HUES64 (cell line): ENCODE measurements at regions not wholly inside any gene's neighbourhood (a gene's known extent, or its start where the extent isn't known, plus 50 kb on each side); places are given as distances from the start of the nearest gene placed in this dataset.

Experiments used
- H3K27ac ChIP-seq: 2 replicates; pipeline ENCODE4 v1.7.0; 2013; ENCODE audit warnings: low read depth, low read length, inconsistent platforms
- H3K27me3 ChIP-seq: 2 replicates; pipeline ENCODE4 v1.6.1; 2013; ENCODE audit warnings: mild to moderate bottlenecking, low read length; ENCODE audit not compliant: insufficient read depth
- H3K36me3 ChIP-seq: 2 replicates; pipeline ENCODE4 v1.6.1; 2013; ENCODE audit warnings: mild to moderate bottlenecking, low read length; ENCODE audit not compliant: insufficient read depth
- H3K4me1 ChIP-seq: 2 replicates; pipeline ENCODE4 v1.6.1; 2013; ENCODE audit warnings: mild to moderate bottlenecking, low read length, moderate library complexity; ENCODE audit not compliant: insufficient read depth
- H3K4me3 ChIP-seq: 2 replicates; pipeline ENCODE4 v1.5.1; 2013; ENCODE audit warnings: mild to moderate bottlenecking, low read length, moderate library complexity
- H3K9ac ChIP-seq: 2 replicates; pipeline ENCODE4 v1.6.1; 2013; ENCODE audit warnings: mild to moderate bottlenecking, low read depth, low read length
- H3K9me3 ChIP-seq: 2 replicates; pipeline ENCODE4 v1.6.1; 2013; ENCODE audit warnings: low read depth, low read length; ENCODE audit not compliant: insufficient read depth
- WGBS: fragments of 150-250, 120-280 bp; methylation state at CpG from one replicate; pipeline ENCODE4 v1.1.7; 2013; ENCODE audit warnings: missing lambda C conversion rate; 5-methylcytosine and 5-hydroxymethylcytosine counted together

DNA sequence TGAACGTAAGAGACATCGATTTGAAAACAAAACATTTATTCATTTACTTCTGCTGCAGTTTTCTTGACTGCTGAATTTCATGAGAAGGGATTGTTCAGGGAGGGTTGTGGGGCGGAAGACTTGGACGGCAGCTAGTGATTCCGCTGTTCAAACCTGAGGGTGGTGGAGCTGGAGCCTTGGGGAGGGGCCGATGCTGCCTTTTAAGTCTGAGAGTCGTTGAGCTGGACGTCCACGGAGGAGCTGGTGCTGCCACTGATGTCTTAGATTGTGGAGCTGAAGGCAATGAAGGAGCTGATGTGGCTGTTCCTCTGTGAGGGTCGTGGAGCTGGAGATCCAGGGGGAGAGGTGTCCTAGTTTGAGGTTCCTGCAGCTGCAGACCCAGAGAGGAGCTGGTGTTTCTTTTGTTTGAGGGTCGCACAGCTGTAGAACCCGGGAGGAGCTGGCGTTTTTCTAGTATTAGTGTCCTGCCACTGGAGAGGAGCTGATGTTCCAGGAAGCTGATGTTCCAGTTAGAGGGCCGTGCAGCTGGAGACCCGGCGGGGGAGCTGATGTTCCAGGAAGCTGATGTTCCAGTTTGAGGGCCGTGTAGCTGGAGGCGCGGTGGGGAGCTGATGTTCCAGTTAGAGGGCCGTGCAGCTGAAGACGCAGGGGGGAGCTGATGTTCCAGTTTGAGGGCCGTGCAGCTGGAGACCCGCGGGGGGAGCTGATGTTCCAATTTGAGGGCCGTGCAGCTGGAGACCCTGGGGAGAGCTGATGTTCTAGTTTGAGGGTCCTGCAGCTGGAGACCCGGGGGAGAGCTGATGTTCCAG, 150.9 kb downstream of the RTP5 start:
- 75% methylated on average over 26 of the region's 26 CpGs for WGBS

DNA sequence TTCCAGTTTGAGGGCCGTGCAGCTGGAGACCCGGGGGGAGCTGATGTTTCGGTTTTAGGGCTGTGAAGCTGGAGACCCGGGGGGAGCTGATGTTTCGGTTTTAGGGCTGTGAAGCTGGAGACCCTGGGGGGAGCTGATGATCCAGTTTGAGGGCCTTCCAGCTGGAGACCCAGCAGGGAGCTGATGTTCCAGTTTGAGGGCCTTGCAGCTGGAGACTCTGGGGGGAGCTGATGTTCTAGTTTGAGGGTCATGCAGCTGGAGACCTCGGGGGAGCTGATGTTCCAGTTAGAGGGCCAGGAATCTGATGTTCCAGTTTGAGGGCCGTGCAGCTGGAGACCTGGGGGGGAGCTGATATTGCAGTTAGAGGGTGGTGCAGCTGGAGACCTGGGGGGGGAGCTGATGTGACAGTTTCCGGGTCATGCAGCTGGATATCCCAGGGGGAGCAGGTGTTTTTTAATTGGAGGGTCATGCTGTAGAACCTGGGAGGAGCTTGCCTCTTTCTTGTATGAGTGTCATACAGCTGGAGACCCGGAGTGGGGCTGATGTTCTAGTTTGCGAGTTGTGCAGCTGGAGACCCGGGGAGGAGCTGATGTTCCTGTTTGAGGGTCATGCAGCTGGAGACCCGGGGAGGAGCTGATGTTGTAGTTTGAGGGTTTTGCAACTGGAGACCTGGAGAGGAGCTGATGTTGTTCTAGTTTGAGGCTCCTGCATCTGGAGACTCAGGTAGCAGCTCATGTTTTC, 153.2 kb downstream of the RTP5 start:
- H3K27ac ChIP-seq = no peak overlapping the region
- H3K9ac ChIP-seq = no peak overlapping the region
- H3K36me3 ChIP-seq = no peaks in the 10 kb centered on the region
- 91% methylated on average over 12 of the region's 12 CpGs for WGBS
- H3K4me3 ChIP-seq = no peak overlapping the region
- H3K4me1 ChIP-seq = no peaks in the 10 kb centered on the region
- H3K9me3 ChIP-seq = peaks cover 2% of the 10 kb centered on the region; the same call in 1 of the 2 replicates
- H3K27me3 ChIP-seq = peaks cover 5% of the 10 kb centered on the region; the same call in 1 of the 2 replicates

More for the DNA sequence above, 150.9 kb downstream of the RTP5 start:
- no peak overlapping the region for H3K9ac ChIP-seq
- H3K9me3 ChIP-seq = peaks cover 2% of the 10 kb centered on the region; the same call in 1 of the 2 replicates
- H3K36me3 ChIP-seq = no peaks in the 10 kb centered on the region
- no peak overlapping the region for H3K4me3 ChIP-seq
- no peaks in the 10 kb centered on the region for H3K4me1 ChIP-seq
- no peak overlapping the region for H3K27ac ChIP-seq
- H3K27me3 ChIP-seq = peaks cover 7% of the 10 kb centered on the region; the same call in 1 of the 2 replicates

DNA sequence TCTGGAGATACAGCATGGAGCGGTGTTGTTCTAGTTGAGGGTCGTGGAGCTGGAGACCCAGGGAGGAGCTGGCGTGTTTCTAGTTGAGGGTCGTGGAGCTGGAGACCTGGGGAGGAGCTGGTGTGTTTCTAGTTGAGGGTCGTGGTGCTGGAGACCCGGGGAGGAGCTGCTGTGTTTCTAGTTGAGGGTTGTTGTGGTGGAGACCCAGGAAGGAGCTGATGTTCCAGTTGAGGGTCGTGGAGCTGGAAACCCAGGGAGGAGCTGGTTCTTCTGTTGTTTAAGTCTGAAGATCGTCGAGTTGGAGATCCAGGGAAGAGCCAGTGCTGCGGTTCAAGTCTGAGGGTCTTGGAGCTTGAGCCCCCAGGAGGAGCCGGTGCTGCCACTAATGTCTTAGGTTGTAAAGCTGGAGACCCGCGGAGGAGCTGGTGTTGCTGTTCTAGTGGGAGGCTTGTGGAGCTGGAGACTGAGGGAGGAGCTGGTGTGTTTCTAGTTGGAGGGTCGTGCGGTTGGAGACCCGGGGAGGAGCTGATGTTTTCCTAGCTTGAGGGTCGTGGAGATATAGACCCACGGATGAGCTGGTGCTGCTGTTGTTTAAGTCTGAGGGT, 155.3 kb downstream of the RTP5 start:
- no peak overlapping the region for H3K9ac ChIP-seq
- WGBS = 90% methylated on average over 18 of the region's 18 CpGs
- H3K27ac ChIP-seq = no peak overlapping the region
- H3K36me3 ChIP-seq = no peaks in the 10 kb centered on the region
- peaks cover 13% of the 10 kb centered on the region for H3K27me3 ChIP-seq
- peaks cover 2% of the 10 kb centered on the region; the same call in 1 of the 2 replicates for H3K9me3 ChIP-seq
- no peaks in the 10 kb centered on the region for H3K4me1 ChIP-seq
- H3K4me3 ChIP-seq = no peak overlapping the region

DNA sequence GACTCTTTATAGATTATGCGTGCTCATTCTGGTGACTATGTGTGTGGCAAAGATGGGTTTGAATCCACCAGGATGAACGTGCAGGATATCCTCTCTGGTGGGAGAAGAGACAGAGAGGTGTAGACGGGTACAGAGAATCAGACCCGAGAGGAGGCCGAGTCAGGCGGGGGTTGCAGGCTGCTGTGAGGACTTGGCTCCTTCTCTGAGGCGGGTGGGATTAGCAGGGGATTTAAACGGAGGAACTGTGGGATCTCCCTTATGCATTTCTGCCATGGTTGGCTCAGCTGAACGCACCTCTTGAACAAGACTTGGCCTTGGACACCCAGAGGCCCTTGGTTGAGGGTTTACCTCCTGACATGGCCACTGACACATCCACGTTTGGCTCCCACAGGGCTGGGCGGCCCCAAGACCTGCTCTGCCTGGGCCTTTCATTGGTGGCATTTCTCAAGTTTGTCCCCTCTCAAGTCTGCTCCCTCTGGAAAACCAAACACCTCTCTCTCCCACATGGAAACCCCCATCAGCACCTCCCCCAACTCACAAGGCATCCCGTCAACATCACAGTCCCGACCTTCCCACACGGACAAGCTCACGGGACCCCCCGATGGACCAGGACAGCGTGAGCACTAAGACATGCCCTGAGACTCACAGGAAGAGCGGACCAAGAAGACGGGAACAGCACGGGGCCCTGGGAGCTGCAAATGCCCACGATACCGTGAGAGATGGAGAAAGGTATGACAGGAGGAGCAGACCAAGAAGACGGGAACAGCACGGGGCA, 158.3 kb downstream of the RTP5 start:
- 92% methylated on average over 24 of the region's 24 CpGs for WGBS
- H3K36me3 ChIP-seq = no peaks in the 10 kb centered on the region
- no peaks in the 10 kb centered on the region for H3K4me1 ChIP-seq
- H3K9ac ChIP-seq = no peak overlapping the region
- H3K9me3 ChIP-seq = peaks cover 2% of the 10 kb centered on the region; the same call in 1 of the 2 replicates
- no peak overlapping the region for H3K27ac ChIP-seq
- H3K27me3 ChIP-seq = peaks cover 32% of the 10 kb centered on the region
- H3K4me3 ChIP-seq = no peak overlapping the region

DNA sequence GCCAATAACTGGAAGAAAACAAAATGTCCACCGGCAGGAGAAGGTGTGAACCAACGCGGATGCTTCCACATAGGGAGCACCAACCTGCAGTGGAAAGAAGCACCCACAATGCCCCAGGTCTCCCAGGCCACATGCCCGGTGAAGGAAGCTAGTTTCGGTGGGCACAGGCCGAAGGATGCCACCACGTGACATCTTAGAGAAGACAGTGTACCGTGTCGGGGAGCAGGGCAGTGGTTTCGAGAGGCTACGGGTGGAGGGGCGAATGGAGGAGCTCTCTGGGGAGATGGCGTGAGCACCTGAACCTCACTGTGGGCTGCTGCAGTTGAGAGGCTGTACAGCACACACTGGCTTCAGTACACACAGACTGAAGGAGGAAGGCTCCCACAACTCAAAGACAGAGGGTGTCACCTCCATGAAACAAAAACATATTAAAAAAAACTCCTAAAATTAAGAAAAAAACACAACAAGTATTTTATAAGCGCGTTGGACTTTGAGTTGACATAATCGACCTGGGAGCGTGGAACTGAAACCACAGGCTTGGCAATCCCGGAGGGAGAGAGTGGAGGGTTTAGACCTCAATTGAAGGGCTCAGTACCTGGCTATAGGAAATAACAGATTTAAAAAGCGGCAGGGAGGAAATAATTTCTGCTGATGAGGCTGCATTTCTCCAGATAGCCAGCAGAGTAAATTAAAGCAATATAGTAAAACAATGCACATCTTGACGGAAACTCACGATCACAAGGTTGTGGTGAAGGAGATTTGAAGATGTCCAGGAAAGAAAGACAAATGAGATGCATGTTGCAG, 160.1 kb downstream of the RTP5 start:
- Histone ChIP-seq H3K27ac (no peak overlapping the region), H3K4me1 (no peaks in the 10 kb centered on the region), H3K27me3 (peaks cover 48% of the 10 kb centered on the region), H3K9ac (no peak overlapping the region), H3K9me3 (peaks cover 2% of the 10 kb centered on the region; the same call in 1 of the 2 replicates), H3K36me3 (no peaks in the 10 kb centered on the region), H3K4me3 (no peak overlapping the region)
- 94% methylated on average over 21 of the region's 21 CpGs for WGBS

DNA sequence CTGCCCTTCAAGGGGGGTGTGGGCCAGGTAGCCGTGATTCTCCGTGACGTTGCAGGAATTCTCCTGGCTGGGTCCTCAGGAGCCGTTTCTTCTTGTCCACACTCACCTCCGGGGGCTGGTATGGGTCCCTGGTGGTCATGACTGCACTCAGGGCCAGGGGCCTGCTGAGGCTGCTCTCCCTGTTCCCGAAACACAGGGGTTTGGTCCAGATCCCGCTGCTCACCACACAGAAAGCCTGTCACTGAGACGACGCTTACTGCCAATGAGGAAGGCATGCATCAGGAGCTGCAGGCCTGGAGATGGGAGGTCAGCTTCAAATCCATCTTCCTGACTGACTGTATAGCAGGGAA, 160.7 kb downstream of the RTP5 start:
- 95% methylated on average over 9 of the region's 9 CpGs for whole genome bisulfite sequencing
- Histone ChIP-seq H3K9me3 (no peaks in the 10 kb centered on the region), H3K4me1 (no peaks in the 10 kb centered on the region), H3K36me3 (no peaks in the 10 kb centered on the region), H3K4me3 (no peak overlapping the region), H3K27me3 (peaks cover 54% of the 10 kb centered on the region), H3K9ac (no peak overlapping the region), H3K27ac (no peak overlapping the region)

DNA sequence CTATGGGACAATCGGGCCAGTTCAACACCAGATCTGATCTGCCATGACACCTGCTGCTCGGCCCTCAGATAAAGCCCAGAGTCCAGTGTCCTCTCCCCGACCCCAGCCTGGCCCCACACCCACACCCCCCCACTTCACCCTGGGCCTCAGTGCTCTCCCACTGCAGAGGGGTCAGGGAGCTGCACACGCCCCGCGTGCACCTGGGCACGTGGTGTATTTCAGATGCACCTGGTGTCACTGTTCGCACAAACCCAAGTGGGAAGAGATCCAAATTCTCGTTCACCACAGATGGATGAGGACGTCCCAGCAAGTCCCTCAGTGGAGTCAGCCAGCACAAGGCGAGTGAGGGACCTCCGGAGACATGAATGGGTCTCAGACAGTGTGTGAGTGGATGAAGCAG, 161.3 kb downstream of the RTP5 start:
- 92% methylated on average over 12 of the region's 12 CpGs for WGBS
- Histone ChIP-seq H3K9ac (no peak overlapping the region), H3K9me3 (no peaks in the 10 kb centered on the region), H3K27me3 (peaks cover 60% of the 10 kb centered on the region), H3K4me3 (no peak overlapping the region), H3K4me1 (no peaks in the 10 kb centered on the region), H3K36me3 (no peaks in the 10 kb centered on the region), H3K27ac (no peak overlapping the region)

DNA sequence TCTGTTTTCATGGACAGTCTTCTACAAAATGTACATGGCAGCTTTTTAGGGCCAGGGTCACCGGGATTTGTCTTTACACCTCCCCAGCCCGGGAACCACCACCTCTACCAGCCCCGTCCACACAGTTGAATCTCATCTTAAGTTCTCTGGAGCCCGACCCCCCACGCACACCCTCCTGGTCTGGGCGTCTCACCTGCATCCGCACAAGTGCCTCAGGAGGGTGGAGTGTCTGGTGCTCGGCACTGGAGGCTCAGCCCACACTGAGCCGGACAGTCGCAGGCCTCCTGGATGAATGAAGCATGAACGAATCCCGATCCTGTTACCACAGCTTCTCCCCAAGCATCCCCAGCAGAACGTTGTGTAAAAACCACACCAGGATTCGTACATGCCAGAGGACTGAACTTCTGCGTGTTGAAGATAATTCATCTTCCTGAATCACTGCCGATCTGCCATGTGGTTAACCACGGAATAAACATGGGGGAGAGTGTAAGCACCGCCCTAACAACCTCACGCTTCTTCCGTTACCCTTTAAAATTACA, 162.0 kb downstream of the RTP5 start:
- H3K36me3 ChIP-seq = no peaks in the 10 kb centered on the region
- H3K9ac ChIP-seq = no peak overlapping the region
- H3K9me3 ChIP-seq = no peaks in the 10 kb centered on the region
- no peak overlapping the region for H3K4me3 ChIP-seq
- H3K4me1 ChIP-seq = no peaks in the 10 kb centered on the region
- H3K27me3 ChIP-seq = peaks cover 67% of the 10 kb centered on the region
- 94% methylated on average over 20 of the region's 20 CpGs for WGBS
- H3K27ac ChIP-seq = no peak overlapping the region

DNA sequence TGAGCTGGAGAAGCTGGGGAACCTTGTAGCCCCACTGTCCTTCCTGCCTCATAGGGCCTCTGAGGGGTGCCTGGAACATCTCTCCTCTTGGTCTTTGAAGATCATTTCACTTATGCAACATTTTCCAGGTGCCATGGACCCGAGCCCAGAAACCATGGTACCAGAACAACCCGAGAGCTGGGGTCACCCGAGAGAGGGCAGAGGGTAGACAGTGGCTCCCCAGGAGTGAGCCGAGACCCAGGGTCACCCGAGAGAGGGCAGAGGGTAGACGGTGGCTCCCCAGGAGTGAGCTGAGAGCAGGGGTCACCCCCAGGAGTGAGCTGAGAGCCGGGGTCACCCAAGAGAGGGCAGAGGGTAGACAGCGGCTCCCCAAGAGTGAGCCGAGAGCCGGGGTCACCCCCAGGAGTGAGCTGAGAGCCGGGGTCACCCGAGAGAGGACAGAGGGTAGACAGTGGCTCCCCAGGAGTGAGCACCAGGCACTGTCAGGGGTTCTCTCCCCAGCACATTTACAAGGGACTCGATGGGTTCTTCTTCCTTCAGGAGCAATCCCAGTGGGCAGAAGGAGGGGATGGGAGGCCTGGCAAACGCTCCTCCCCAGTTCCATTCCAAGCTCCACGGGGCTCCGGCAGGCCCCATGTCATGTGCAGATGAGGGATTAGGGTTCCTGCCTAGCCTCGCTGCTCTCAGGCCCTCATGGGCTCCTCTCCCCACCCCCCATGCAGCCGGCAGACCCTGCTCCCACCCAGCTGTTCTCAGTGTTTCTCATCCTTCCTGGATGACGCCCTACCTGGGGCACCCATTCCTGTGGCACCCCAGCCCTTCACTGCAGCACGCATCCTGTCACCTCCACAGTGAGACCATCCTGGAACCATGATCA, 163.5 kb downstream of the RTP5 start:
- no peaks in the 10 kb centered on the region for H3K36me3 ChIP-seq
- no peaks in the 10 kb centered on the region for H3K4me1 ChIP-seq
- no peaks in the 10 kb centered on the region for H3K9me3 ChIP-seq
- H3K27ac ChIP-seq = no peak overlapping the region
- H3K9ac ChIP-seq = no peak overlapping the region
- WGBS = 71% methylated on average over 20 of the region's 20 CpGs
- H3K4me3 ChIP-seq = no peak overlapping the region
- H3K27me3 ChIP-seq = peaks cover 79% of the 10 kb centered on the region
